ENCODE measurements at regions not wholly inside any gene's neighbourhood (a gene's known extent, or its start where the extent isn't known, plus 50 kb on each side); places are given as distances from the start of the nearest gene placed in this dataset.

- 71% methylated on average over 3 of the region's 3 CpGs for WGBS (ENCODE audit: insufficient coverage, low coverage, low lambda C conversion rate, missing lambda C conversion rate)
- no peaks in the 10 kb centered on the region for H3K9me3 ChIP-seq
- DNase-seq (no peak), ATAC-seq (no peak)
- H3K4me3 ChIP-seq = no peak overlapping the region
- H3K27me3 ChIP-seq = no peaks in the 10 kb centered on the region
- H3K27ac ChIP-seq = no peak overlapping the region
- H3K4me1 ChIP-seq = no peaks in the 10 kb centered on the region
- TF ChIP-seq CTCF (IDR thresholded peaks at IDR 0.05) = no peak
- no peak for TF ChIP-seq POLR2A (IDR thresholded peaks at IDR 0.05)
- intact Hi-C loops (cut with DNase I) = no loop called here
- H3K36me3 ChIP-seq = no peaks in the 10 kb centered on the region
Measured at GRCh38 chr2:215780907-215781685, 232.3 kb downstream of the MREG start.

GRCh38 chr2:215780313-215780712 is 233.0 kb downstream of the MREG start:
- intact Hi-C loops (cut with DNase I) = no loop called here
- Histone ChIP-seq H3K4me3 (no peak overlapping the region), H3K27me3 (no peaks in the 10 kb centered on the region), H3K9me3 (no peaks in the 10 kb centered on the region), H3K36me3 (no peaks in the 10 kb centered on the region), H3K27ac (no peak overlapping the region), H3K4me1 (no peaks in the 10 kb centered on the region)
- TF ChIP-seq CTCF (IDR thresholded peaks at IDR 0.05) (no peak), POLR2A (IDR thresholded peaks at IDR 0.05) (no peak)
- WGBS (ENCODE audit: insufficient coverage, low coverage, low lambda C conversion rate, missing lambda C conversion rate) = 79% methylated on average over 5 of the region's 5 CpGs
- no peak for ATAC-seq
- no peak for DNase-seq

GRCh38 chr2:215779912-215780311 is 233.4 kb downstream of the MREG start:
- intact Hi-C loops (cut with DNase I) = no loop called here
- ATAC-seq = no peak
- WGBS (ENCODE audit: insufficient coverage, low coverage, low lambda C conversion rate, missing lambda C conversion rate) = 86% methylated on average over 3 of the region's 3 CpGs

GRCh38 chr2:215777465-215778044 is 235.8 kb downstream of the MREG start:
- no peaks in the 10 kb centered on the region for H3K4me1 ChIP-seq
- no peaks in the 10 kb centered on the region for H3K9me3 ChIP-seq
- no peak overlapping the region for H3K4me3 ChIP-seq
- no peak overlapping the region for H3K27ac ChIP-seq
- intact Hi-C loops (cut with DNase I) = no loop called here
- WGBS (ENCODE audit: insufficient coverage, low coverage, low lambda C conversion rate, missing lambda C conversion rate) = 43% methylated on average over 6 of the region's 7 CpGs
- DNase-seq = no peak
- H3K27me3 ChIP-seq = no peaks in the 10 kb centered on the region
- H3K36me3 ChIP-seq = no peaks in the 10 kb centered on the region
- ATAC-seq = no peak
- TF ChIP-seq POLR2A (IDR thresholded peaks at IDR 0.05) (no peak), CTCF (IDR thresholded peaks at IDR 0.05) (no peak)

More at GRCh38 chr2:215779912-215780311, 233.4 kb downstream of the MREG start:
- no peak for DNase-seq
- Histone ChIP-seq H3K27ac (no peak overlapping the region), H3K9me3 (no peaks in the 10 kb centered on the region), H3K4me3 (no peak overlapping the region), H3K27me3 (no peaks in the 10 kb centered on the region), H3K4me1 (no peaks in the 10 kb centered on the region), H3K36me3 (no peaks in the 10 kb centered on the region)
- TF ChIP-seq CTCF (IDR thresholded peaks at IDR 0.05) (no peak), POLR2A (IDR thresholded peaks at IDR 0.05) (no peak)

Data from right lobe of liver (tissue), 6 donors.